Heart left ventricle (tissue), 16 donors: ENCODE measurements at regions not wholly inside any gene's neighbourhood (a gene's known extent, or its start where the extent isn't known, plus 50 kb on each side); places are given as distances from the start of the nearest gene placed in this dataset.

Source experiments
- ATAC-seq, 4 donors: fragments of 200-7000 bp; cut with Tn5 transposase; one replicate each; pipeline ENCODE4 v1.9.1; 2020 to 2022; ENCODE audit warnings: moderate library complexity in 4 of 4, mild to moderate bottlenecking in 3 of 4, moderate number of reproducible peaks in 1 of 4
- DNase-seq, 5 donors: peaks; one replicate each; pipeline ENCODE4 v3.0.0-alpha.2; 2020
- H3K27ac ChIP-seq, 12 donors: fragments of 200-600 bp; sonication (generic) in 4 of 12; one replicate each; pipeline versions ENCODE4 v1.5.0 to v1.8.0; 2016 to 2022; ENCODE audit warnings: mild to moderate bottlenecking in 2 of 12
- H3K27me3 ChIP-seq, 9 donors: fragments of 200-600 bp; sonication (generic) in 2 of 9; one replicate each; pipeline versions ENCODE4 v1.5.1 to v1.8.0; 2016 to 2022; ENCODE audit warnings: mild to moderate bottlenecking in 3 of 9
- H3K36me3 ChIP-seq, 9 donors: fragments of 200-600 bp; sonication (generic) in 2 of 9; one replicate each; pipeline versions ENCODE4 v1.5.0 to v1.8.0; 2018 to 2022; ENCODE audit warnings: mild to moderate bottlenecking in 2 of 9
- H3K4me1 ChIP-seq, 12 donors: fragments of 200-600 bp; sonication (generic) in 4 of 12; one replicate each; pipeline versions ENCODE4 v1.5.0 to v1.8.0; 2016 to 2022; ENCODE audit warnings: mild to moderate bottlenecking in 3 of 12
- H3K4me3 ChIP-seq, 12 donors: fragments of 200-600 bp; sonication (generic) in 4 of 12; one replicate each; pipeline versions ENCODE4 v1.5.0 to v1.8.0; 2017 to 2022; ENCODE audit warnings: mild to moderate bottlenecking in 9 of 12, moderate library complexity in 4 of 12
- H3K9me3 ChIP-seq, 12 donors: fragments of 200-600 bp; sonication (generic) in 4 of 12; one replicate each; pipeline versions ENCODE4 v1.5.0 to v1.8.0; 2016 to 2022; ENCODE audit warnings: mild to moderate bottlenecking in 1 of 12
- CTCF ChIP-seq, 12 donors: fragments of 200-600 bp; sonication (generic) in 4 of 12; IDR thresholded peaks; one replicate each; pipeline versions ENCODE4 v1.5.0 to v1.8.0; 2018 to 2022; ENCODE audit warnings: antibody characterized with exemption in 12 of 12, mild to moderate bottlenecking in 5 of 12
- POLR2A ChIP-seq, 2 donors: fragments of 450-650 bp; IDR thresholded peaks; one replicate each; pipeline ENCODE4 v1.6.1; 2017; ENCODE audit warnings: antibody characterized with exemption in 2 of 2, mild to moderate bottlenecking in 2 of 2, moderate library complexity in 2 of 2
- WGBS, 4 donors: extraction: QIAGEN DNeasy Blood & Tissue Kit in 2 of 4; methylation state at CpG; one replicate each; pipeline versions ENCODE4 v1.1.5 to v1.1.7; 2013 to 2018; 5-methylcytosine and 5-hydroxymethylcytosine counted together
- intact Hi-C, 10 donors: fragments of 100-400 bp; cut with DNase I; formaldehyde crosslinking; loops; one replicate each; pipeline versions ENCODE4 v1.11.1 to v1.14.2; 2022
- donor health status: ischemic (EF 13 %, LVEDD 7.1; RV severe dilation, severe dysfunction).
- donor health status: healthy with polysubstance abuse.
- donor health status: DM: no; HTN: yes; CAD: no.
- donor health status: DM: no; HTN: no; CAD: no.
- donor health status: ischemic (EF 25% LVEDD 6.9; RV normal size, moderate dysfunction).
- donor health status: ischemic (EF 25% LVEDD 5.7; RV mildly dilated, moderate dysfunction).
- donor health status: healthy.
- donor health status: DM: yes; HTN: yes; CAD: no.
- donor health status: ischemic (EF 35%, LVEDD 5.7; RV mildly dilated, moderate dysfunction).
- donor health status: nonischemic (EF 11% LVEDD 7.7; RV severe dilation, severe dysfunction).
- donor health status: DM: yes; HTN: yes; CAD: no.
- donor health status: PGD.
- donor health status: ischemic (EF 29% LVEDD 5.4; RV normal size, mild dysfunction).
- donor health status: nonischemic (EF 23%, LVEDD 6.1; RV moderate dilation, normal function).

GRCh38 chr11:71101046-71101445 is 151.3 kb downstream of the SHANK2 start:
- H3K4me3 ChIP-seq = no peak overlapping the region
- H3K27ac ChIP-seq = no peak overlapping the region
- H3K36me3 ChIP-seq = no peaks in the 10 kb centered on the region
- intact Hi-C loops = no loop called here
- H3K9me3 ChIP-seq = no peaks in the 10 kb centered on the region
- no peaks in the 10 kb centered on the region for H3K4me1 ChIP-seq
- TF ChIP-seq CTCF (IDR thresholded peaks at IDR 0.05) = no peak
- TF ChIP-seq POLR2A (IDR thresholded peaks at IDR 0.05) = no peak
- ATAC-seq (no peak), DNase-seq (peak in 1 of 5 donors; percentile 15)
- peaks cover 0 to 28% (median 0%) of the 10 kb centered on the region in 9 donors for H3K27me3 ChIP-seq
- WGBS, 4 donors = 77 to 86% (median 83%) methylated on average over 7 of the region's 7 CpGs

- TF ChIP-seq CTCF (IDR thresholded peaks at IDR 0.05) = no peak
- TF ChIP-seq POLR2A (IDR thresholded peaks at IDR 0.05) = no peak
- Histone ChIP-seq H3K4me3 (no peak overlapping the region), H3K9me3 (no peaks in the 10 kb centered on the region), H3K27me3 (peaks cover 0 to 24% (median 0%) of the 10 kb centered on the region in 9 donors), H3K4me1 (no peaks in the 10 kb centered on the region), H3K27ac (no peak overlapping the region), H3K36me3 (no peaks in the 10 kb centered on the region)
- 77 to 79% (median 78%) methylated on average over 11 of the region's 11 CpGs for WGBS, 4 donors
- peak in 1 of 5 donors; percentile 15 for DNase-seq
- no peak for ATAC-seq
- intact Hi-C loops = no loop called here
Measured at GRCh38 chr11:71098776-71099175, 153.6 kb downstream of the SHANK2 start.

- intact Hi-C loops = no loop called here
- H3K27me3 ChIP-seq = peaks cover 0 to 20% (median 0%) of the 10 kb centered on the region in 9 donors
- H3K4me3 ChIP-seq = no peak overlapping the region
- no peaks in the 10 kb centered on the region for H3K9me3 ChIP-seq
- DNase-seq (peak in 1 of 5 donors; percentile 18), ATAC-seq (no peak)
- H3K27ac ChIP-seq = no peak overlapping the region
- no peaks in the 10 kb centered on the region for H3K36me3 ChIP-seq
- WGBS, 4 donors = 76 to 82% (median 77%) methylated on average over 11 to 12 of the region's 12 CpGs
- no peak for TF ChIP-seq CTCF (IDR thresholded peaks at IDR 0.05)
- H3K4me1 ChIP-seq = no peaks in the 10 kb centered on the region
Measured at GRCh38 chr11:71097506-71098240, 154.7 kb downstream of the SHANK2 start.

- 72 to 83% (median 75%) methylated on average over 9 to 10 of the region's 10 CpGs for WGBS, 4 donors
- no peaks in the 10 kb centered on the region for H3K4me1 ChIP-seq
- H3K36me3 ChIP-seq = no peaks in the 10 kb centered on the region
- DNase-seq (peak in 1 of 5 donors; percentile 38), ATAC-seq (no peak)
- TF ChIP-seq CTCF (IDR thresholded peaks at IDR 0.05) (no peak), POLR2A (IDR thresholded peaks at IDR 0.05) (no peak)
- intact Hi-C loops = no loop called here
- H3K4me3 ChIP-seq = no peak overlapping the region
- H3K27ac ChIP-seq = no peak overlapping the region
- no peaks in the 10 kb centered on the region for H3K9me3 ChIP-seq
- H3K27me3 ChIP-seq = peaks cover 0 to 20% (median 0%) of the 10 kb centered on the region in 9 donors
Measured at GRCh38 chr11:71096751-71097388, 155.5 kb downstream of the SHANK2 start.
